OCI-LY7 (cell line): ENCODE measurements at regions not wholly inside any gene's neighbourhood (a gene's known extent, or its start where the extent isn't known, plus 50 kb on each side); places are given as distances from the start of the nearest gene placed in this dataset.

Experiments used
- BruUV-seq: library from RNA; stranded (reverse); fragments of 400-500 nt; replicated peaks from 2 replicates; lab custom pipeline; 2021; lab: Mats Ljungman, UMichigan
- CTCF ChIA-PET: fragments of 300-600 bp; sonication (Branson Sonifier 250); formaldehyde crosslinking; loops from one replicate; lab custom pipeline; 2022; ENCODE audit warnings: antibody characterized with exemption; ENCODE audit not compliant: unreplicated experiment; lab: Charles Lee
- POLR2A ChIA-PET: fragments of 300-600 bp; sonication (Branson Sonifier 250); formaldehyde crosslinking; loops from one replicate; lab custom pipeline; 2022; ENCODE audit warnings: antibody characterized with exemption; lab: Charles Lee
- DNase-seq: peaks from one replicate; pipeline ENCODE4 v3.0.0-alpha.2; 2015; ENCODE audit warnings: low spot score
- H2AFZ ChIP-seq: fragments of 200-600 bp; sonication (generic), shearing (Covaris generic); 2 replicates; pipeline ENCODE4 v1.6.1; 2014; ENCODE audit warnings: mild to moderate bottlenecking, antibody characterized with exemption, low read length, moderate library complexity
- H3K27ac ChIP-seq: fragments of 200-600 bp; sonication (generic); 2 replicates; pipeline ENCODE4 v1.5.1; 2014; ENCODE audit warnings: mixed run types, low read depth, mild to moderate bottlenecking, moderate library complexity, low read length, inconsistent platforms; ENCODE audit not compliant: poor library complexity, severe bottlenecking
- H3K36me3 ChIP-seq: fragments of 200-600 bp; sonication (generic); 2 replicates; pipeline ENCODE4 v1.6.1; 2014; ENCODE audit warnings: mild to moderate bottlenecking, antibody characterized with exemption, low read length, moderate library complexity, mixed read lengths; ENCODE audit not compliant: insufficient read depth
- H3K4me1 ChIP-seq: fragments of 200-600 bp; sonication (generic); 2 replicates; pipeline ENCODE4 v1.5.1; 2014; ENCODE audit warnings: mild to moderate bottlenecking, low read length; ENCODE audit not compliant: insufficient read depth, poor library complexity, severe bottlenecking
- H3K4me2 ChIP-seq: fragments of 200-600 bp; sonication (generic); 2 replicates; pipeline ENCODE4 v1.6.1; 2014; ENCODE audit warnings: mild to moderate bottlenecking, low read length
- H3K4me3 ChIP-seq: fragments of 200-600 bp; sonication (generic); 2 replicates; pipeline ENCODE4 v1.5.1; 2014; ENCODE audit warnings: mild to moderate bottlenecking, low read depth, low read length; ENCODE audit not compliant: poor library complexity, severe bottlenecking
- H3K79me2 ChIP-seq: fragments of 200-600 bp; sonication (generic); 2 replicates; pipeline ENCODE4 v1.6.1; 2016; ENCODE audit warnings: low read depth, mild to moderate bottlenecking, low read length, moderate library complexity, mixed read lengths; ENCODE audit not compliant: insufficient read depth
- H3K9me2 ChIP-seq: fragments of 200-600 bp; sonication (generic); 2 replicates; pipeline ENCODE4 v1.6.1; 2016; ENCODE audit warnings: mild to moderate bottlenecking, low read length, mixed read lengths; ENCODE audit not compliant: insufficient read depth
- H3K9me3 ChIP-seq: fragments of 200-600 bp; sonication (generic); 2 replicates; pipeline ENCODE4 v1.6.1; 2014; ENCODE audit warnings: mild to moderate bottlenecking, mixed run types, low read length, mixed read lengths
- H4K20me1 ChIP-seq: fragments of 200-600 bp; sonication (generic); 2 replicates; pipeline ENCODE4 v1.6.1; 2014; ENCODE audit warnings: mild to moderate bottlenecking, antibody characterized with exemption, low read length, moderate library complexity, mixed read lengths; ENCODE audit not compliant: insufficient read depth
- EZH2phosphoT487 ChIP-seq: fragments of 200-600 bp; sonication (generic); IDR thresholded peaks from 2 replicates; pipeline ENCODE4 v1.6.1; 2018; ENCODE audit warnings: low read depth, borderline replicate concordance, mild to moderate bottlenecking, mixed run types, antibody characterized with exemption, low read length, moderate library complexity, mixed read lengths
- intact Hi-C: fragments of 100-400 bp; cut with micrococcal nuclease; formaldehyde crosslinking; loops from one replicate; pipeline ENCODE4 v1.10.0; 2022; ENCODE audit not compliant: unreplicated experiment
- TF ChIP-seq, protein P1 (sequence below): fragments of 200-600 bp; sonication (generic); conservative IDR thresholded peaks from 2 replicates; pipeline ENCODE4 v1.5.1; 2014; ENCODE audit warnings: mild to moderate bottlenecking, antibody characterized with exemption, low read length, moderate library complexity, mixed read lengths

DNA sequence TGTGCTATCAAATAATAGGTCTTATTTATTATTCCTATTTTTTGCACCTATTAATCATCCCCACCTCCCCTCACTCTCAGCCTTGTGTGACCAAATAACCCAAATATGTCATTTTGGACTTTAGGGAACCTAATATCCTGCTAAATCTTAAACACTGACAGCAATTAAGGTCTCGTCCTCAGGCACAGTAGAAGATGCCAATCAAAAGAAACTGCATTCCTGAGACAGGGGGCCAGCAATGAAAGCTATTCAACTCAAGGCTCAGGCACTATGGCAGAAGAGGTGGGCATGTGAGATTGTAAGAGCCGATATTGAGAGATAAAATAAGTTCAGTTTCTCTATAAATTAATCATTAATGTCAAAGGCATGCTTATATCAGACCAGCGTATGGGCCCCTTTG, 1437.7 kb upstream of the PCDH9 start:
- ChIA-PET CTCF (no interaction called here), POLR2A (interaction anchor here (0.6 kb wide), 1 partner anchor 595 kb away, joined by 3 read pairs; no protein-coding TSS in a partner anchor)
- BruUV-seq = no TSS peak
- H4K20me1 ChIP-seq = no peaks in the 10 kb centered on the region
- no peaks in the 10 kb centered on the region for H3K4me1 ChIP-seq
- no peak for DNase-seq
- no peaks in the 10 kb centered on the region for H3K9me2 ChIP-seq
- H3K4me2 ChIP-seq = no peak overlapping the region
- H3K79me2 ChIP-seq = no peaks in the 10 kb centered on the region
- no peak overlapping the region for H3K4me3 ChIP-seq
- TF ChIP-seq, protein P1, sequence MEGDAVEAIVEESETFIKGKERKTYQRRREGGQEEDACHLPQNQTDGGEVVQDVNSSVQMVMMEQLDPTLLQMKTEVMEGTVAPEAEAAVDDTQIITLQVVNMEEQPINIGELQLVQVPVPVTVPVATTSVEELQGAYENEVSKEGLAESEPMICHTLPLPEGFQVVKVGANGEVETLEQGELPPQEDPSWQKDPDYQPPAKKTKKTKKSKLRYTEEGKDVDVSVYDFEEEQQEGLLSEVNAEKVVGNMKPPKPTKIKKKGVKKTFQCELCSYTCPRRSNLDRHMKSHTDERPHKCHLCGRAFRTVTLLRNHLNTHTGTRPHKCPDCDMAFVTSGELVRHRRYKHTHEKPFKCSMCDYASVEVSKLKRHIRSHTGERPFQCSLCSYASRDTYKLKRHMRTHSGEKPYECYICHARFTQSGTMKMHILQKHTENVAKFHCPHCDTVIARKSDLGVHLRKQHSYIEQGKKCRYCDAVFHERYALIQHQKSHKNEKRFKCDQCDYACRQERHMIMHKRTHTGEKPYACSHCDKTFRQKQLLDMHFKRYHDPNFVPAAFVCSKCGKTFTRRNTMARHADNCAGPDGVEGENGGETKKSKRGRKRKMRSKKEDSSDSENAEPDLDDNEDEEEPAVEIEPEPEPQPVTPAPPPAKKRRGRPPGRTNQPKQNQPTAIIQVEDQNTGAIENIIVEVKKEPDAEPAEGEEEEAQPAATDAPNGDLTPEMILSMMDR = no peak
- no peak for TF ChIP-seq EZH2phosphoT487
- intact Hi-C loops = no loop called here
- no peak overlapping the region for H2AFZ ChIP-seq
- no peaks in the 10 kb centered on the region for H3K36me3 ChIP-seq
- H3K9me3 ChIP-seq = no peaks in the 10 kb centered on the region
- no peak overlapping the region for H3K27ac ChIP-seq

DNA sequence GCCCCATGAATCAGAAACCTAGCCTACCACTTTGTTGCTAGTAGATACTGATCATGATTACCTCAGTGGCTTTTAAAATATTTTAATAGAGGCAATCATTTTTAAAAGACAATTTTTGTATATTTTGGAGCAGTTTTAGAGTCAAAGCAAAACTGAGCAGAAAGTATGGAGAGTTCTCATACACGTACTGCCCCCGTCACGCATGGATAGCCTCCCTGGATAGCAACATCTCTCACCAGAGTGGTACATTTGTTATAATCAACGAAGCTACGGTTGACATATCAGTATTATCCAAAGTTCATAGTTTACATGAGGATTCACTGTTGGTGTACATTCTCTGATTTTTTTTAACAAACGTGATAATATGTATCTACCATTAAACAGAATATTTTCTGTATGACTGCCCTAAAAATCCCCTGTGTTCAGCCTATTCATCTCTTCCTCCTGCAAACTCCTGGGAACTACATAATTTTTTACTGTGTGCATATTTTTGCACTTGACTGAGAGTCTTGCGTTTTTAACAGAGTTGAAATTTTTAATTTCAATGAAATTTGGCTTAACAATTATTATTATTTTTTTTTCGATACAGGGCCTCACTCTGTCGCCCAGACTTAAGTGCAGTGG, 1436.8 kb upstream of the PCDH9 start:
- no peaks in the 10 kb centered on the region for H3K9me3 ChIP-seq
- BruUV-seq = no TSS peak
- POLR2A ChIA-PET = interaction anchor here (0.8 kb wide), 1 partner anchor 14 kb away, joined by 3 read pairs; no protein-coding TSS in a partner anchor
- H3K4me2 ChIP-seq = no peak overlapping the region
- no peaks in the 10 kb centered on the region for H3K9me2 ChIP-seq
- no peak overlapping the region for H3K4me3 ChIP-seq
- no peaks in the 10 kb centered on the region for H4K20me1 ChIP-seq
- intact Hi-C loops = no loop called here
- no peaks in the 10 kb centered on the region for H3K4me1 ChIP-seq
- H3K36me3 ChIP-seq = no peaks in the 10 kb centered on the region
- CTCF ChIA-PET = no interaction called here
- TF ChIP-seq EZH2phosphoT487 = no peak
- TF ChIP-seq, protein P1 = no peak
- H3K79me2 ChIP-seq = no peaks in the 10 kb centered on the region
- DNase-seq = no peak
- no peak overlapping the region for H2AFZ ChIP-seq
- no peak overlapping the region for H3K27ac ChIP-seq

DNA sequence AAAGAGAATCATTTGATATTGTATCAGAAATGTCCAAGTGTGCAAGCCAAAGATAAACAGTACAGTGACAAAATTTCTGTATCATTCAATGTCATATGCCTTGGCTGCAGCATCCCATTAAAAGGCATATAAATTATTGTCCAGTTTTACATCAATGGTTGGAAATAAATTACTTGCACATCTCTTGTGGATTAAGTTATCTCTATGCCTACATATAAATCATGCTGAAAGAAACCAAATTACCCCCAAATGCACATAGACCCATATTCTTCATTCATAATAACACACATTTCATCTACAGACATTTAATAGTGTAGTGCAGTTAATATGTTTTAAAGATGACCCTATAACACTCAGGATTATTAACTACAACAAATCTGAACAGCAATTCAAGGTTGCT, 1415.7 kb upstream of the PCDH9 start:
- no peak overlapping the region for H3K4me2 ChIP-seq
- no peak overlapping the region for H3K4me3 ChIP-seq
- BruUV-seq = no TSS peak
- intact Hi-C loops = no loop called here
- no peaks in the 10 kb centered on the region for H3K4me1 ChIP-seq
- TF ChIP-seq, protein P1 = no peak
- TF ChIP-seq EZH2phosphoT487 = no peak
- no peaks in the 10 kb centered on the region for H3K36me3 ChIP-seq
- H4K20me1 ChIP-seq = no peaks in the 10 kb centered on the region
- no peaks in the 10 kb centered on the region for H3K9me3 ChIP-seq
- POLR2A ChIA-PET = interaction anchor here (0.8 kb wide), 1 partner anchor 12 kb away, joined by 3 read pairs; no protein-coding TSS in a partner anchor
- H3K27ac ChIP-seq = no peak overlapping the region
- CTCF ChIA-PET = no interaction called here
- no peak overlapping the region for H2AFZ ChIP-seq
- H3K9me2 ChIP-seq = no peaks in the 10 kb centered on the region
- no peak for DNase-seq
- H3K79me2 ChIP-seq = no peaks in the 10 kb centered on the region
